BE2C (cell line): ENCODE measurements at regions not wholly inside any gene's neighbourhood (a gene's known extent, or its start where the extent isn't known, plus 50 kb on each side); places are given as distances from the start of the nearest gene placed in this dataset.

Experiments
- DNase-seq: peaks from one replicate; pipeline ENCODE4 v3.0.0-alpha.2; 2020
- H3K27me3 ChIP-seq: fragments of 250-450 bp; sonication (Bioruptor Pico); 2 replicates; pipeline ENCODE4 v1.5.1; 2020; ENCODE audit warnings: mild to moderate bottlenecking
- H3K36me3 ChIP-seq: fragments of 250-450 bp; sonication (Bioruptor Pico); 2 replicates; pipeline ENCODE4 v1.5.1; 2020; ENCODE audit warnings: mild to moderate bottlenecking
- H3K4me1 ChIP-seq: fragments of 250-450 bp; sonication (Bioruptor Pico); 2 replicates; pipeline ENCODE4 v1.5.1; 2020
- H3K4me3 ChIP-seq: 2 replicates; pipeline ENCODE4 v1.5.1; 2011; ENCODE audit warnings: low read depth, low read length
- H3K9me3 ChIP-seq: fragments of 250-450 bp; sonication (Bioruptor Pico); 2 replicates; pipeline ENCODE4 v1.5.1; 2020
- TF ChIP-seq, protein P1 (sequence below): IDR thresholded peaks from 2 replicates; pipeline ENCODE4 v1.5.1; 2012; ENCODE audit warnings: mild to moderate bottlenecking, low read depth, low read length

- Histone ChIP-seq H3K4me1 (no peaks in the 10 kb centered on the region), H3K4me3 (no peak overlapping the region), H3K36me3 (no peaks in the 10 kb centered on the region), H3K9me3 (no peaks in the 10 kb centered on the region; the same call in 1 of the 2 replicates), H3K27me3 (no peaks in the 10 kb centered on the region)
- TF ChIP-seq, protein P1, sequence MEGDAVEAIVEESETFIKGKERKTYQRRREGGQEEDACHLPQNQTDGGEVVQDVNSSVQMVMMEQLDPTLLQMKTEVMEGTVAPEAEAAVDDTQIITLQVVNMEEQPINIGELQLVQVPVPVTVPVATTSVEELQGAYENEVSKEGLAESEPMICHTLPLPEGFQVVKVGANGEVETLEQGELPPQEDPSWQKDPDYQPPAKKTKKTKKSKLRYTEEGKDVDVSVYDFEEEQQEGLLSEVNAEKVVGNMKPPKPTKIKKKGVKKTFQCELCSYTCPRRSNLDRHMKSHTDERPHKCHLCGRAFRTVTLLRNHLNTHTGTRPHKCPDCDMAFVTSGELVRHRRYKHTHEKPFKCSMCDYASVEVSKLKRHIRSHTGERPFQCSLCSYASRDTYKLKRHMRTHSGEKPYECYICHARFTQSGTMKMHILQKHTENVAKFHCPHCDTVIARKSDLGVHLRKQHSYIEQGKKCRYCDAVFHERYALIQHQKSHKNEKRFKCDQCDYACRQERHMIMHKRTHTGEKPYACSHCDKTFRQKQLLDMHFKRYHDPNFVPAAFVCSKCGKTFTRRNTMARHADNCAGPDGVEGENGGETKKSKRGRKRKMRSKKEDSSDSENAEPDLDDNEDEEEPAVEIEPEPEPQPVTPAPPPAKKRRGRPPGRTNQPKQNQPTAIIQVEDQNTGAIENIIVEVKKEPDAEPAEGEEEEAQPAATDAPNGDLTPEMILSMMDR: no peak
- DNase-seq: no peak
These were observed 1288.4 kb downstream of the BRD1 start for GRCh38 chr22:48539261-48539660.

GRCh38 chr22:48538291-48538820, 1289.3 kb downstream of the BRD1 start:
- H3K9me3 ChIP-seq: no peaks in the 10 kb centered on the region; the same call in 1 of the 2 replicates
- H3K4me3 ChIP-seq: no peak overlapping the region
- no peaks in the 10 kb centered on the region for H3K4me1 ChIP-seq
- no peaks in the 10 kb centered on the region for H3K27me3 ChIP-seq
- TF ChIP-seq, protein P1: no peak
- no peaks in the 10 kb centered on the region for H3K36me3 ChIP-seq
- DNase-seq: no peak

- Histone ChIP-seq H3K4me1 (no peaks in the 10 kb centered on the region), H3K9me3 (no peaks in the 10 kb centered on the region; the same call in none of the 2 replicates), H3K4me3 (no peak overlapping the region), H3K36me3 (no peaks in the 10 kb centered on the region), H3K27me3 (no peaks in the 10 kb centered on the region)
- no peak for DNase-seq
- TF ChIP-seq, protein P1: no peak
These were observed 1290.4 kb downstream of the BRD1 start for GRCh38 chr22:48537343-48537680.

DNA sequence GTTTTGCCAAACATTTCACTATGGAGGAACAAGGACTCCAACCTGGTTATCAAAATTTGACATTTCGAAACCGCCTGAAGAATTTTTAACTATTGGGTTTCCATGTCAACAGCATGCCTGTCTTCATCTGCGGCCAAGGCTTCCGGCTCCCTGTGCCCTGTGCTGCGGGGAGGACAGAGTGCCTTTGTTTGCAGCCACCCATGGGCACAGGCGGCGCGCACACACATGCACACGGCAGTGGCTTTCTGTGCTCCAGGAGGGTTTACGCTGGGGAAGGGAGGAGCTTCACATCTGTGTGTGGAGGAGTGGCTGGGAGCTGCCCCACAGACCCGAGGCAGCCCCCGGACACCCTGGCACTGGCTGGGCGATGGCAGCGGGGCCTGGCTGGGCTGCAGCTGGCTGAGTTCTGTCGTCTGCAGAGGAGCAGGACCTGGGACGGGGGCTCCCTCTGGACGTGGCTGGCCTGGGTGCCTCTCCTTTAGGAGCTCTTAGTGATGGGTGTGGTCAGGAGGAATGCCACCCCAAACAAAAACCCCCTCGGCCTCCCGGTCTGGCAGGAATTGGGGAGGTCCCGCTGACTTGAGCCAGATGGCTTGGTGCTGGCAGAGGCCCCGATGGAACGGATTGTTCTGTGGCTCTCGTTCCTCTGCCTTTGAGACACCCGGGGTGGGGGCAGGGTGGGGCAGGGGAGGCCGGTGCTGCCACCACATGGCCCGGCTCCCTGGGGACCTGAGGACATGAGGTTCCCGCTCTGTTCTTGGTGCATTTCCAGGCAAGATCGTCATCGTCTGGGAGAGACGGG, 1290.9 kb downstream of the BRD1 start:
- Histone ChIP-seq H3K4me1 (no peaks in the 10 kb centered on the region), H3K9me3 (no peaks in the 10 kb centered on the region; the same call in none of the 2 replicates), H3K27me3 (no peaks in the 10 kb centered on the region), H3K36me3 (no peaks in the 10 kb centered on the region), H3K4me3 (no peak overlapping the region)
- TF ChIP-seq, protein P1: no peak
- no peak for DNase-seq

GRCh38 chr22:48535868-48536540, 1291.7 kb downstream of the BRD1 start:
- Histone ChIP-seq H3K4me1 (no peaks in the 10 kb centered on the region), H3K36me3 (no peaks in the 10 kb centered on the region), H3K27me3 (no peaks in the 10 kb centered on the region), H3K4me3 (no peak overlapping the region), H3K9me3 (no peaks in the 10 kb centered on the region; the same call in none of the 2 replicates)
- TF ChIP-seq, protein P1: no peak
- no peak for DNase-seq
